A204.1 (cell line): ENCODE measurements at regions not wholly inside any gene's neighbourhood (a gene's known extent, or its start where the extent isn't known, plus 50 kb on each side); places are given as distances from the start of the nearest gene placed in this dataset.
A peak's percentile ranks its signal among the peaks of the same experiment; 100 is the strongest.
"Not testable (repeated sequence)": the region's sequence is repeated elsewhere in the genome, so short reads cannot be mapped to it uniquely, and the experiment has no call there.

Experiments used
- FAIRE-seq: peaks from 2 replicates; lab custom pipeline; 2012; peaks lifted over from hg19 to GRCh38; lab: Jason Lieb, UNC

GRCh38 chr5:124549891-124550436 is 196.5 kb downstream of the ZNF608 start:
- no peak for FAIRE-seq

GRCh38 chr5:124546643-124547042 is 199.8 kb downstream of the ZNF608 start:
- FAIRE-seq: no peak

- no peak for FAIRE-seq
These were observed 201.9 kb downstream of the ZNF608 start for GRCh38 chr5:124544366-124545055.

- FAIRE-seq: no peak
These were observed 207.5 kb downstream of the ZNF608 start for GRCh38 chr5:124538931-124539330.

GRCh38 chr5:124538191-124538590 is 208.2 kb downstream of the ZNF608 start:
- no peak for FAIRE-seq

- FAIRE-seq: no peak
These were observed 208.9 kb downstream of the ZNF608 start for GRCh38 chr5:124537522-124537921.

- FAIRE-seq: no peak
These were observed 209.3 kb downstream of the ZNF608 start for GRCh38 chr5:124537107-124537506.

GRCh38 chr5:124536333-124536732 is 210.1 kb downstream of the ZNF608 start:
- no peak for FAIRE-seq

- no peak for FAIRE-seq
These were observed 215.5 kb downstream of the ZNF608 start for GRCh38 chr5:124530916-124531315.

- FAIRE-seq: no peak
These were observed 217.6 kb downstream of the ZNF608 start for GRCh38 chr5:124528838-124529237.

- FAIRE-seq: no peak
These were observed 219.0 kb downstream of the ZNF608 start for GRCh38 chr5:124527220-124527991.

- FAIRE-seq: not testable (repeated sequence)
These were observed 220.4 kb downstream of the ZNF608 start for GRCh38 chr5:124526079-124526478.

GRCh38 chr5:124524552-124525232 is 221.7 kb downstream of the ZNF608 start:
- no peak for FAIRE-seq

- no peak for FAIRE-seq
These were observed 222.5 kb downstream of the ZNF608 start for GRCh38 chr5:124523897-124524296.

GRCh38 chr5:124522992-124523391 is 223.4 kb downstream of the ZNF608 start:
- FAIRE-seq: no peak

GRCh38 chr5:124521461-124522230 is 224.8 kb downstream of the ZNF608 start:
- no peak for FAIRE-seq

- FAIRE-seq: no peak
These were observed 227.0 kb downstream of the ZNF608 start for GRCh38 chr5:124519396-124519795.

GRCh38 chr5:124516567-124516966 is 229.9 kb downstream of the ZNF608 start:
- FAIRE-seq: peak; percentile 93

- no peak for FAIRE-seq
These were observed 230.8 kb downstream of the ZNF608 start for GRCh38 chr5:124515497-124516245.

- FAIRE-seq: no peak
These were observed 231.5 kb downstream of the ZNF608 start for GRCh38 chr5:124514956-124515355.

- no peak for FAIRE-seq
These were observed 233.3 kb downstream of the ZNF608 start for GRCh38 chr5:124512952-124513632.
